HEK293 (cell line): ENCODE measurements at regions not wholly inside any gene's neighbourhood (a gene's known extent, or its start where the extent isn't known, plus 50 kb on each side); places are given as distances from the start of the nearest gene placed in this dataset.

Source experiments
- CTCF ChIA-PET: fragments of 350-600 bp; formaldehyde crosslinking; extraction: SDS; loops from one replicate; lab custom pipeline; 2021; ENCODE audit warnings: antibody characterized with exemption; lab: Yijun Ruan, JAX
- POLR2A ChIA-PET: fragments of 300-600 bp; formaldehyde crosslinking; extraction: SDS; loops from one replicate; lab custom pipeline; 2020; ENCODE audit warnings: antibody characterized with exemption, inconsistent platforms; lab: Yijun Ruan, JAX
- H3K27ac ChIP-seq: fragments of 200-500 bp; sonication (Bioruptor generic); 2 replicates; pipeline ENCODE4 v1.5.1; 2014; ENCODE audit warnings: low read depth, low read length, control low read depth, inconsistent platforms; ENCODE audit errors: extremely low read depth
- H3K36me3 ChIP-seq, 2 experiments: fragments of 200-500 bp in 1 of 2; sonication (Bioruptor generic) in 1 of 2; 1 replicate in 1 of 2; 2 replicates in 1 of 2; pipeline ENCODE4 v1.5.1; 2014 to 2017; ENCODE audit warnings: inconsistent platforms in 2 of 2, low read length in 2 of 2; ENCODE audit not compliant: control insufficient read depth in 2 of 2, insufficient read depth in 1 of 2
- H3K4me1 ChIP-seq: fragments of 200-500 bp; sonication (Bioruptor generic); 2 replicates; pipeline ENCODE4 v1.5.1; 2014; ENCODE audit warnings: mild to moderate bottlenecking, low read length, inconsistent platforms; ENCODE audit not compliant: control insufficient read depth, insufficient read depth
- H3K4me3 ChIP-seq: 2 replicates; pipeline ENCODE4 v1.5.1; 2011; ENCODE audit warnings: low read depth, mild to moderate bottlenecking, control low read depth, low read length, moderate library complexity
- H3K9me3 ChIP-seq: fragments of 200-500 bp; sonication (Bioruptor generic); 2 replicates; pipeline ENCODE4 v1.5.1; 2014; ENCODE audit warnings: low read depth, low read length, inconsistent platforms; ENCODE audit not compliant: control insufficient read depth, insufficient read depth
- GLIS1 ChIP-seq: fragments of 450-650 bp; formaldehyde crosslinking; IDR thresholded peaks from 2 replicates; pipeline ENCODE4 v1.5.1; 2016; ENCODE audit warnings: missing biosample characterization, missing genetic modification characterization
- HOXA7 ChIP-seq: sonication (generic); formaldehyde crosslinking; IDR thresholded peaks from 2 replicates; pipeline ENCODE4 v1.8.1; 2022; ENCODE audit warnings: missing genetic modification reagents, borderline replicate concordance
- KLF7 ChIP-seq: fragments of 450-650 bp; formaldehyde crosslinking; IDR thresholded peaks from 2 replicates; pipeline ENCODE4 v1.5.1; 2016; ENCODE audit warnings: missing biosample characterization, missing genetic modification characterization, borderline replicate concordance
- RBAK ChIP-seq: fragments of 450-650 bp; formaldehyde crosslinking; IDR thresholded peaks from 2 replicates; pipeline ENCODE4 v1.5.1; 2016; ENCODE audit warnings: missing biosample characterization, missing genetic modification characterization
- SP7 ChIP-seq: fragments of 450-650 bp; formaldehyde crosslinking; IDR thresholded peaks from 2 replicates; pipeline ENCODE4 v1.5.1; 2016; ENCODE audit warnings: missing biosample characterization, missing genetic modification characterization
- ZNF10 ChIP-seq: fragments of 450-650 bp; formaldehyde crosslinking; IDR thresholded peaks from 2 replicates; pipeline ENCODE4 v1.5.1; 2017; ENCODE audit warnings: missing biosample characterization, missing genetic modification characterization
- ZNF350 ChIP-seq: fragments of 450-650 bp; formaldehyde crosslinking; IDR thresholded peaks from 2 replicates; pipeline ENCODE4 v1.5.0; 2017; ENCODE audit warnings: missing biosample characterization, mild to moderate bottlenecking, missing genetic modification characterization
- ZNF621 ChIP-seq: fragments of 450-650 bp; formaldehyde crosslinking; IDR thresholded peaks from 2 replicates; pipeline ENCODE4 v1.5.1; 2017; ENCODE audit warnings: missing biosample characterization, missing genetic modification characterization
- ZNF626 ChIP-seq: fragments of 450-650 bp; sonication (Bioruptor Pico); formaldehyde crosslinking; IDR thresholded peaks from 2 replicates; pipeline ENCODE4 v1.5.1; 2018; ENCODE audit warnings: missing biosample characterization, missing genetic modification characterization, inconsistent platforms
- ZNF776 ChIP-seq: fragments of 450-650 bp; formaldehyde crosslinking; IDR thresholded peaks from 2 replicates; pipeline ENCODE4 v1.5.0; 2017; ENCODE audit warnings: missing biosample characterization, missing genetic modification characterization, borderline replicate concordance
- ZSCAN16 ChIP-seq: fragments of 450-650 bp; formaldehyde crosslinking; IDR thresholded peaks from 2 replicates; pipeline ENCODE4 v1.5.1; 2016; ENCODE audit warnings: missing biosample characterization, missing genetic modification characterization
- ZXDB ChIP-seq: fragments of 450-650 bp; formaldehyde crosslinking; IDR thresholded peaks from 2 replicates; pipeline ENCODE4 v1.5.1; 2016; ENCODE audit warnings: missing biosample characterization, missing genetic modification characterization
- TF ChIP-seq, protein P1 (sequence below): fragments of 450-650 bp; formaldehyde crosslinking; conservative IDR thresholded peaks from 2 replicates; pipeline ENCODE4 v1.5.1; 2016; ENCODE audit warnings: low read depth, missing biosample characterization, missing genetic modification characterization
- TF ChIP-seq, protein P2 (sequence below): fragments of 450-650 bp; formaldehyde crosslinking; IDR thresholded peaks from 2 replicates; pipeline ENCODE4 v1.5.1; 2017; ENCODE audit warnings: missing biosample characterization, missing genetic modification characterization
- TF ChIP-seq, protein P3 (sequence below): fragments of 450-650 bp; formaldehyde crosslinking; IDR thresholded peaks from 2 replicates; pipeline ENCODE4 v1.5.1; 2016; ENCODE audit warnings: missing biosample characterization, missing genetic modification characterization
- TF ChIP-seq, protein P4 (sequence below): fragments of 450-650 bp; formaldehyde crosslinking; IDR thresholded peaks from 2 replicates; pipeline ENCODE4 v1.5.1; 2016; ENCODE audit warnings: missing biosample characterization, missing genetic modification characterization, borderline replicate concordance

DNA sequence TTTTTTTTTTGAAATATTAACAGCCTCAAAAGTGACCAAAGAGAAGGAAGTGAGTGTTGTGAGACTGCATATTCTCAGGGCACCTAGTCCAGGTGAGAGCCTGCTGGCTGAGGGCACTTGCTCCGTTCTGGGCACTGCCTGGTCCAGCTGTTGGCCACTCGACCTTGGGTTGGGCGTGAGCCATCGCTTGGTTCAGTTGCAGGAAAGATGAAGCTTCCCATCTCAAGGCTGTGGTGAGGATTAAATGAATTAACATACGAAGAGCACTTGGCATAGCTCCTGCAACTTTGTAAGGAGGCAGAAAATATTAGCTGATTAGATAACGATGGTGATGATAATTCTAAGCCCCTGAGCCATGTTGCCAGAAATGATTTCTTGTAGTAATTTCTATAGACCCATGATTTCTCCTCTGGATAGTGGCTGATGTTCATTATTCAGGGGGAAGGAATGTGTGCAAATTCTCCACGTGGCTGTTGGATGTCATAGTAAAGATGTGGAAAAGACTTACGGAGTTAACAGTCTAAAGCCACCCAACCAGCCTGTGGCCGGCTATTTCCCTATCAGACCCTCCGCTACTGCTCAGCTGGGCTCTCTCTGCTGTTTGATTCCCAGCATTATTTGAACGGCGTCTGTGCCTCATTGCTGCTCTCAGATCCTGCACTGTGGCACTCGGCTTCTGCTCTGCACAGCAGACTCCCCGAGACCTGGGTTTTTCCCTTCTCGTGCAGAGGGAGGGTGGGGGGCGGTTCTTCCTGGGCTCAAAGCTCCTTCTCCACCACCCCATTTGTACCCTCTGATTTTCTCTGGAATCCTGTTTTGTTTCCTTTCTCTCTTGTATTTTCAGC, 221.1 kb downstream of the GALR1 start:
- TF ChIP-seq, protein P1, sequence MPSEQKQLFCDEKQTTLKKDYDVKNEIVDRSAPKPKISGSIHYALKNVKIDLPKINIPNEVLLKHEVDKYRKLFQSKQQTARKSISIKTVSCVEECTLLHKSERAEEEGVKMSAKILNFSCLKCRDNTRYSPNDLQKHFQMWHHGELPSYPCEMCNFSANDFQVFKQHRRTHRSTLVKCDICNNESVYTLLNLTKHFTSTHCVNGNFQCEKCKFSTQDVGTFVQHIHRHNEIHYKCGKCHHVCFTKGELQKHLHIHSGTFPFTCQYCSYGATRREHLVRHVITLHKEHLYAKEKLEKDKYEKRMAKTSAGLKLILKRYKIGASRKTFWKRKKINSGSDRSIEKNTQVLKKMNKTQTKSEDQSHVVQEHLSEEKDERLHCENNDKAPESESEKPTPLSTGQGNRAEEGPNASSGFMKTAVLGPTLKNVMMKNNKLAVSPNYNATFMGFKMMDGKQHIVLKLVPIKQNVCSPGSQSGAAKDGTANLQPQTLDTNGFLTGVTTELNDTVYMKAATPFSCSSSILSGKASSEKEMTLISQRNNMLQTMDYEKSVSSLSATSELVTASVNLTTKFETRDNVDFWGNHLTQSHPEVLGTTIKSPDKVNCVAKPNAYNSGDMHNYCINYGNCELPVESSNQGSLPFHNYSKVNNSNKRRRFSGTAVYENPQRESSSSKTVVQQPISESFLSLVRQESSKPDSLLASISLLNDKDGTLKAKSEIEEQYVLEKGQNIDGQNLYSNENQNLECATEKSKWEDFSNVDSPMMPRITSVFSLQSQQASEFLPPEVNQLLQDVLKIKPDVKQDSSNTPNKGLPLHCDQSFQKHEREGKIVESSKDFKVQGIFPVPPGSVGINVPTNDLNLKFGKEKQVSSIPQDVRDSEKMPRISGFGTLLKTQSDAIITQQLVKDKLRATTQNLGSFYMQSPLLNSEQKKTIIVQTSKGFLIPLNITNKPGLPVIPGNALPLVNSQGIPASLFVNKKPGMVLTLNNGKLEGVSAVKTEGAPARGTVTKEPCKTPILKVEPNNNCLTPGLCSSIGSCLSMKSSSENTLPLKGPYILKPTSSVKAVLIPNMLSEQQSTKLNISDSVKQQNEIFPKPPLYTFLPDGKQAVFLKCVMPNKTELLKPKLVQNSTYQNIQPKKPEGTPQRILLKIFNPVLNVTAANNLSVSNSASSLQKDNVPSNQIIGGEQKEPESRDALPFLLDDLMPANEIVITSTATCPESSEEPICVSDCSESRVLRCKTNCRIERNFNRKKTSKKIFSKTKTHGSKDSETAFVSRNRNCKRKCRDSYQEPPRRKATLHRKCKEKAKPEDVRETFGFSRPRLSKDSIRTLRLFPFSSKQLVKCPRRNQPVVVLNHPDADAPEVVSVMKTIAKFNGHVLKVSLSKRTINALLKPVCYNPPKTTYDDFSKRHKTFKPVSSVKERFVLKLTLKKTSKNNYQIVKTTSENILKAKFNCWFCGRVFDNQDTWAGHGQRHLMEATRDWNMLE (tag by site-specific recombination), result no peak
- TF ChIP-seq ZNF776 (tag by site-specific recombination), result no peak
- no peak for TF ChIP-seq HOXA7 (CRISPR knock-in tag)
- TF ChIP-seq, protein P2, sequence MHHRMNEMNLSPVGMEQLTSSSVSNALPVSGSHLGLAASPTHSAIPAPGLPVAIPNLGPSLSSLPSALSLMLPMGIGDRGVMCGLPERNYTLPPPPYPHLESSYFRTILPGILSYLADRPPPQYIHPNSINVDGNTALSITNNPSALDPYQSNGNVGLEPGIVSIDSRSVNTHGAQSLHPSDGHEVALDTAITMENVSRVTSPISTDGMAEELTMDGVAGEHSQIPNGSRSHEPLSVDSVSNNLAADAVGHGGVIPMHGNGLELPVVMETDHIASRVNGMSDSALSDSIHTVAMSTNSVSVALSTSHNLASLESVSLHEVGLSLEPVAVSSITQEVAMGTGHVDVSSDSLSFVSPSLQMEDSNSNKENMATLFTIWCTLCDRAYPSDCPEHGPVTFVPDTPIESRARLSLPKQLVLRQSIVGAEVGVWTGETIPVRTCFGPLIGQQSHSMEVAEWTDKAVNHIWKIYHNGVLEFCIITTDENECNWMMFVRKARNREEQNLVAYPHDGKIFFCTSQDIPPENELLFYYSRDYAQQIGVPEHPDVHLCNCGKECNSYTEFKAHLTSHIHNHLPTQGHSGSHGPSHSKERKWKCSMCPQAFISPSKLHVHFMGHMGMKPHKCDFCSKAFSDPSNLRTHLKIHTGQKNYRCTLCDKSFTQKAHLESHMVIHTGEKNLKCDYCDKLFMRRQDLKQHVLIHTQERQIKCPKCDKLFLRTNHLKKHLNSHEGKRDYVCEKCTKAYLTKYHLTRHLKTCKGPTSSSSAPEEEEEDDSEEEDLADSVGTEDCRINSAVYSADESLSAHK (tag by site-specific recombination), result no peak
- TF ChIP-seq ZNF626 (tag by site-specific recombination), result no peak
- TF ChIP-seq ZNF10 (tag by site-specific recombination), result no peak
- TF ChIP-seq ZNF350 (tag by site-specific recombination), result no peak
- no peak for TF ChIP-seq KLF7 (tag by site-specific recombination)
- TF ChIP-seq, protein P3, sequence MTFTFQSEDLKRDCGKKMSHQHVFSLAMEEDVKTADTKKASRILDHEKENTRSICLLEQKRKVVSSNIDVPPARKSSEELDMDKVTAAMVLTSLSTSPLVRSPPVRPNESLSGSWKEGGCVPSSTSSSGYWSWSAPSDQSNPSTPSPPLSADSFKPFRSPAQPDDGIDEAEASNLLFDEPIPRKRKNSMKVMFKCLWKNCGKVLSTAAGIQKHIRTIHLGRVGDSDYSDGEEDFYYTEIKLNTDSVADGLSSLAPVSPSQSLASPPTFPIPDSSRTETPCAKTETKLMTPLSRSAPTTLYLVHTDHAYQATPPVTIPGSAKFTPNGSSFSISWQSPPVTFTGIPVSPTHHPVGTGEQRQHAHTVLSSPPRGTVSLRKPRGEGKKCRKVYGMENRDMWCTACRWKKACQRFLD (tag by site-specific recombination), result no peak
- no peak for TF ChIP-seq GLIS1 (tag by site-specific recombination)
- Histone ChIP-seq H3K36me3 (no peaks in the 10 kb centered on the region), H3K27ac (no peak overlapping the region), H3K9me3 (no peaks in the 10 kb centered on the region), H3K4me3 (no peak overlapping the region), H3K4me1 (no peaks in the 10 kb centered on the region)
- POLR2A ChIA-PET, result no interaction called here
- CTCF ChIA-PET, result no interaction called here

DNA sequence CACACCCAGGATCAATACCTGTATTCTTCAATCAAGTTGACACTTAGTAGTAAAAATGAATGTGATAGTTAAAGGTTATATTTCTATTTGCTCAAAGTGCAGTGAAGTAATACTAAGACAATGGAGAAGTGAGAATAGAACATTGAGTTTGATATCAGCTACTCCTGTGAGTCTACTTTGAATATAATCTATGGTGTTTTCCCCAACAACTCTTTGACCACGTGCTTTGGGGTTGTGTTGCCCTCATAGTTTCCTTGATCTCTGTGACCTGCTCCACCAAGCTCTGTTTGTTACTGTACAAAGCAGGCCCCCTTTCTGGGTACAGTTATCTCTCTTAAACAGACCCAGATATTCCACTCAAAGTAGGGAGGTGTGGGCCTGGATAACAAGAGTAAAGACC, 222.9 kb downstream of the GALR1 start:
- no peaks in the 10 kb centered on the region for H3K9me3 ChIP-seq
- H3K36me3 ChIP-seq, result no peaks in the 10 kb centered on the region
- no peak overlapping the region for H3K4me3 ChIP-seq
- ChIA-PET CTCF (interaction anchor here (0.5 kb wide), 1 partner anchor 28 kb away, joined by 4 read pairs; no protein-coding TSS in a partner anchor), POLR2A (no interaction called here)
- H3K27ac ChIP-seq, result no peak overlapping the region
- H3K4me1 ChIP-seq, result no peaks in the 10 kb centered on the region
- TF ChIP-seq ZSCAN16 (no peak), ZNF621 (tag by site-specific recombination) (no peak), ZXDB (no peak), SP7 (no peak), RBAK (tag by site-specific recombination) (no peak)
- TF ChIP-seq, protein P4, sequence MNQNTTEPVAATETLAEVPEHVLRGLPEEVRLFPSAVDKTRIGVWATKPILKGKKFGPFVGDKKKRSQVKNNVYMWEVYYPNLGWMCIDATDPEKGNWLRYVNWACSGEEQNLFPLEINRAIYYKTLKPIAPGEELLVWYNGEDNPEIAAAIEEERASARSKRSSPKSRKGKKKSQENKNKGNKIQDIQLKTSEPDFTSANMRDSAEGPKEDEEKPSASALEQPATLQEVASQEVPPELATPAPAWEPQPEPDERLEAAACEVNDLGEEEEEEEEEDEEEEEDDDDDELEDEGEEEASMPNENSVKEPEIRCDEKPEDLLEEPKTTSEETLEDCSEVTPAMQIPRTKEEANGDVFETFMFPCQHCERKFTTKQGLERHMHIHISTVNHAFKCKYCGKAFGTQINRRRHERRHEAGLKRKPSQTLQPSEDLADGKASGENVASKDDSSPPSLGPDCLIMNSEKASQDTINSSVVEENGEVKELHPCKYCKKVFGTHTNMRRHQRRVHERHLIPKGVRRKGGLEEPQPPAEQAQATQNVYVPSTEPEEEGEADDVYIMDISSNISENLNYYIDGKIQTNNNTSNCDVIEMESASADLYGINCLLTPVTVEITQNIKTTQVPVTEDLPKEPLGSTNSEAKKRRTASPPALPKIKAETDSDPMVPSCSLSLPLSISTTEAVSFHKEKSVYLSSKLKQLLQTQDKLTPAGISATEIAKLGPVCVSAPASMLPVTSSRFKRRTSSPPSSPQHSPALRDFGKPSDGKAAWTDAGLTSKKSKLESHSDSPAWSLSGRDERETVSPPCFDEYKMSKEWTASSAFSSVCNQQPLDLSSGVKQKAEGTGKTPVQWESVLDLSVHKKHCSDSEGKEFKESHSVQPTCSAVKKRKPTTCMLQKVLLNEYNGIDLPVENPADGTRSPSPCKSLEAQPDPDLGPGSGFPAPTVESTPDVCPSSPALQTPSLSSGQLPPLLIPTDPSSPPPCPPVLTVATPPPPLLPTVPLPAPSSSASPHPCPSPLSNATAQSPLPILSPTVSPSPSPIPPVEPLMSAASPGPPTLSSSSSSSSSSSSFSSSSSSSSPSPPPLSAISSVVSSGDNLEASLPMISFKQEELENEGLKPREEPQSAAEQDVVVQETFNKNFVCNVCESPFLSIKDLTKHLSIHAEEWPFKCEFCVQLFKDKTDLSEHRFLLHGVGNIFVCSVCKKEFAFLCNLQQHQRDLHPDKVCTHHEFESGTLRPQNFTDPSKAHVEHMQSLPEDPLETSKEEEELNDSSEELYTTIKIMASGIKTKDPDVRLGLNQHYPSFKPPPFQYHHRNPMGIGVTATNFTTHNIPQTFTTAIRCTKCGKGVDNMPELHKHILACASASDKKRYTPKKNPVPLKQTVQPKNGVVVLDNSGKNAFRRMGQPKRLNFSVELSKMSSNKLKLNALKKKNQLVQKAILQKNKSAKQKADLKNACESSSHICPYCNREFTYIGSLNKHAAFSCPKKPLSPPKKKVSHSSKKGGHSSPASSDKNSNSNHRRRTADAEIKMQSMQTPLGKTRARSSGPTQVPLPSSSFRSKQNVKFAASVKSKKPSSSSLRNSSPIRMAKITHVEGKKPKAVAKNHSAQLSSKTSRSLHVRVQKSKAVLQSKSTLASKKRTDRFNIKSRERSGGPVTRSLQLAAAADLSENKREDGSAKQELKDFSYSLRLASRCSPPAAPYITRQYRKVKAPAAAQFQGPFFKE, result no peak
- TF ChIP-seq, protein P3 (tag by site-specific recombination), result no peak
